ENCODE measurements at regions not wholly inside any gene's neighbourhood (a gene's known extent, or its start where the extent isn't known, plus 50 kb on each side); places are given as distances from the start of the nearest gene placed in this dataset.
"Not testable (repeated sequence)": the region's sequence is repeated elsewhere in the genome, so short reads cannot be mapped to it uniquely, and the experiment has no call there.

DNA sequence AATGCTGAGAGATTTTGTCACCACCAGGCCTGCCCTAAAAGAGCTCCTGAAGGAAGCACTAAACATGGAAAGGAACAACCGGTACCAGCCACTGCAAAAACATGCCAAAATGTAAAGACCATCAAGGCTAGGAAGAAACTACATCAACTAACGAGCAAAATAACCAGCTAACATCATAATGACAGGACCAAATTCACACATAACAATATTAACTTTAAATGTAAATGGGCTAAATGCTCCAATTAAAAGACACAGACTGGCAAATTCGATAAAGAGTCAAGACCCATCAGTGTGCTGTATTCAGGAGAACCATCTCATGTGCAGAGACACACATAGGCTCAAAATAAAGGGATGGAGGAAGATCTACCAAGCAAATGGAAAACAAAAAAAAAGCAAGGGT lies 163.8 kb upstream of the RPS6KA2 start:
- TF ChIP-seq, protein P1, sequence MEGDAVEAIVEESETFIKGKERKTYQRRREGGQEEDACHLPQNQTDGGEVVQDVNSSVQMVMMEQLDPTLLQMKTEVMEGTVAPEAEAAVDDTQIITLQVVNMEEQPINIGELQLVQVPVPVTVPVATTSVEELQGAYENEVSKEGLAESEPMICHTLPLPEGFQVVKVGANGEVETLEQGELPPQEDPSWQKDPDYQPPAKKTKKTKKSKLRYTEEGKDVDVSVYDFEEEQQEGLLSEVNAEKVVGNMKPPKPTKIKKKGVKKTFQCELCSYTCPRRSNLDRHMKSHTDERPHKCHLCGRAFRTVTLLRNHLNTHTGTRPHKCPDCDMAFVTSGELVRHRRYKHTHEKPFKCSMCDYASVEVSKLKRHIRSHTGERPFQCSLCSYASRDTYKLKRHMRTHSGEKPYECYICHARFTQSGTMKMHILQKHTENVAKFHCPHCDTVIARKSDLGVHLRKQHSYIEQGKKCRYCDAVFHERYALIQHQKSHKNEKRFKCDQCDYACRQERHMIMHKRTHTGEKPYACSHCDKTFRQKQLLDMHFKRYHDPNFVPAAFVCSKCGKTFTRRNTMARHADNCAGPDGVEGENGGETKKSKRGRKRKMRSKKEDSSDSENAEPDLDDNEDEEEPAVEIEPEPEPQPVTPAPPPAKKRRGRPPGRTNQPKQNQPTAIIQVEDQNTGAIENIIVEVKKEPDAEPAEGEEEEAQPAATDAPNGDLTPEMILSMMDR (IDR thresholded peaks at IDR 0.05), result not testable (repeated sequence)
- TF ChIP-seq POLR2A (IDR thresholded peaks at IDR 0.05), result not testable (repeated sequence)
